ENCODE measurements at regions not wholly inside any gene's neighbourhood (a gene's known extent, or its start where the extent isn't known, plus 50 kb on each side); places are given as distances from the start of the nearest gene placed in this dataset.

GRCh38 chr10:44703241-44704155 is 207.6 kb upstream of the TMEM72 start:
- 72 to 74% methylated on average over 6 of the region's 6 CpGs for WGBS, 2 donors (ENCODE audit: low coverage in 1 of 2)
- H3K27ac ChIP-seq = no peak overlapping the region
- no peak for TF ChIP-seq EP300 (IDR thresholded peaks at IDR 0.05)
- TF ChIP-seq CTCF (IDR thresholded peaks at IDR 0.05) = no peak
- no peak for TF ChIP-seq POLR2A (IDR thresholded peaks at IDR 0.05)
- TF ChIP-seq POLR2AphosphoS5 (IDR thresholded peaks at IDR 0.05) = no peak
- no peaks in the 10 kb centered on the region for H3K27me3 ChIP-seq
- H3K36me3 ChIP-seq = no peaks in the 10 kb centered on the region
- no peak overlapping the region for H3K4me3 ChIP-seq
- ATAC-seq = no peak
- H3K9me3 ChIP-seq = peaks cover 0 to 48% (median 0%) of the 10 kb centered on the region in 3 donors
- no peaks in the 10 kb centered on the region for H3K4me1 ChIP-seq

- no peak for TF ChIP-seq POLR2A (IDR thresholded peaks at IDR 0.05)
- no peak for TF ChIP-seq POLR2AphosphoS5 (IDR thresholded peaks at IDR 0.05)
- TF ChIP-seq EP300 (IDR thresholded peaks at IDR 0.05) = no peak
- TF ChIP-seq CTCF (IDR thresholded peaks at IDR 0.05) = no peak
- H3K36me3 ChIP-seq = no peaks in the 10 kb centered on the region
- no peak overlapping the region for H3K27ac ChIP-seq
- ATAC-seq = no peak
- H3K9me3 ChIP-seq = peaks cover 0 to 48% (median 0%) of the 10 kb centered on the region in 3 donors
- 86% methylated on average over 1 of the region's 1 CpG for WGBS, 2 donors (ENCODE audit: low coverage in 1 of 2)
- H3K4me3 ChIP-seq = no peak overlapping the region
- no peaks in the 10 kb centered on the region for H3K27me3 ChIP-seq
- H3K4me1 ChIP-seq = no peaks in the 10 kb centered on the region
Observed at GRCh38 chr10:44704616-44705015, 206.5 kb upstream of the TMEM72 start.

- H3K27ac ChIP-seq = no peak overlapping the region
- no peak overlapping the region for H3K4me3 ChIP-seq
- TF ChIP-seq POLR2AphosphoS5 (IDR thresholded peaks at IDR 0.05) (no peak), CTCF (IDR thresholded peaks at IDR 0.05) (no peak), POLR2A (IDR thresholded peaks at IDR 0.05) (no peak), EP300 (IDR thresholded peaks at IDR 0.05) (no peak)
- H3K4me1 ChIP-seq = no peaks in the 10 kb centered on the region
- no peaks in the 10 kb centered on the region for H3K36me3 ChIP-seq
- peaks cover 0 to 27% (median 0%) of the 10 kb centered on the region in 3 donors for H3K9me3 ChIP-seq
- H3K27me3 ChIP-seq = no peaks in the 10 kb centered on the region
- no peak for ATAC-seq
Observed at GRCh38 chr10:44706745-44707144, 204.4 kb upstream of the TMEM72 start.

GRCh38 chr10:44713307-44713706 is 197.8 kb upstream of the TMEM72 start:
- H3K36me3 ChIP-seq = no peaks in the 10 kb centered on the region
- H3K27me3 ChIP-seq = no peaks in the 10 kb centered on the region
- WGBS, 2 donors (ENCODE audit: low coverage in 1 of 2) = 24 to 39% methylated on average over 4 of the region's 4 CpGs
- no peak overlapping the region for H3K4me3 ChIP-seq
- no peak for ATAC-seq
- H3K4me1 ChIP-seq = no peaks in the 10 kb centered on the region
- H3K27ac ChIP-seq = no peak overlapping the region
- peaks cover 0 to 5% (median 0%) of the 10 kb centered on the region in 3 donors for H3K9me3 ChIP-seq
- TF ChIP-seq CTCF (IDR thresholded peaks at IDR 0.05) (no peak), POLR2A (IDR thresholded peaks at IDR 0.05) (no peak), EP300 (IDR thresholded peaks at IDR 0.05) (no peak), POLR2AphosphoS5 (IDR thresholded peaks at IDR 0.05) (no peak)

- 90% methylated on average over 4 of the region's 4 CpGs; no CpG with 5 or more reads in 1 of the 2 donors for WGBS, 2 donors (ENCODE audit: low coverage in 1 of 2)
- Histone ChIP-seq H3K9me3 (peaks cover 0 to 9% (median 0%) of the 10 kb centered on the region in 3 donors), H3K27ac (no peak overlapping the region), H3K36me3 (no peaks in the 10 kb centered on the region), H3K4me3 (no peak overlapping the region), H3K4me1 (no peaks in the 10 kb centered on the region), H3K27me3 (no peaks in the 10 kb centered on the region)
- no peak for ATAC-seq
- TF ChIP-seq EP300 (IDR thresholded peaks at IDR 0.05) (no peak), POLR2A (IDR thresholded peaks at IDR 0.05) (no peak), CTCF (IDR thresholded peaks at IDR 0.05) (no peak), POLR2AphosphoS5 (IDR thresholded peaks at IDR 0.05) (no peak)
Observed at GRCh38 chr10:44714451-44714850, 196.7 kb upstream of the TMEM72 start.
